Nephron progenitor cell (in vitro differentiated cells): ENCODE measurements at regions not wholly inside any gene's neighbourhood (a gene's known extent, or its start where the extent isn't known, plus 50 kb on each side); places are given as distances from the start of the nearest gene placed in this dataset.

Experiments
- DNase-seq: peaks from one replicate; pipeline ENCODE4 v3.0.0; 2021
- H3K27ac Mint-ChIP-seq: 2 replicates; pipeline ENCODE4 v1.8.0; 2021; ENCODE audit warnings: mild to moderate bottlenecking, moderate library complexity, mixed read lengths
- H3K27me3 Mint-ChIP-seq: 2 replicates; pipeline ENCODE4 v1.8.0; 2021; ENCODE audit warnings: mild to moderate bottlenecking, low read depth, mixed read lengths; ENCODE audit not compliant: poor library complexity
- H3K36me3 Mint-ChIP-seq: 2 replicates; pipeline ENCODE4 v1.8.0; 2021; ENCODE audit warnings: low read depth, mixed read lengths
- H3K4me1 Mint-ChIP-seq: 2 replicates; pipeline ENCODE4 v1.8.0; 2021; ENCODE audit warnings: mixed read lengths
- H3K4me3 Mint-ChIP-seq: 2 replicates; pipeline ENCODE4 v1.8.0; 2021; ENCODE audit warnings: mild to moderate bottlenecking, moderate library complexity, mixed read lengths
- H3K9me3 Mint-ChIP-seq: 2 replicates; pipeline ENCODE4 v1.8.0; 2021; ENCODE audit warnings: mild to moderate bottlenecking, moderate library complexity, mixed read lengths
- CTCF ChIP-seq: fragments of 200-600 bp; sonication (generic); IDR thresholded peaks from 2 replicates; pipeline ENCODE4 v1.5.0; 2021; ENCODE audit warnings: antibody characterized with exemption

GRCh38 chr18:46295416-46295815 lies 191.2 kb downstream of the HAUS1 start:
- peaks cover 22% of the 10 kb centered on the region for H3K27me3 Mint-ChIP-seq
- no peaks in the 10 kb centered on the region for H3K36me3 Mint-ChIP-seq
- TF ChIP-seq CTCF, result no peak
- no peak overlapping the region for H3K27ac Mint-ChIP-seq
- DNase-seq, result no peak
- no peak overlapping the region for H3K4me3 Mint-ChIP-seq
- H3K4me1 Mint-ChIP-seq, result peaks cover 40% of the 10 kb centered on the region
- H3K9me3 Mint-ChIP-seq, result no peaks in the 10 kb centered on the region

DNA sequence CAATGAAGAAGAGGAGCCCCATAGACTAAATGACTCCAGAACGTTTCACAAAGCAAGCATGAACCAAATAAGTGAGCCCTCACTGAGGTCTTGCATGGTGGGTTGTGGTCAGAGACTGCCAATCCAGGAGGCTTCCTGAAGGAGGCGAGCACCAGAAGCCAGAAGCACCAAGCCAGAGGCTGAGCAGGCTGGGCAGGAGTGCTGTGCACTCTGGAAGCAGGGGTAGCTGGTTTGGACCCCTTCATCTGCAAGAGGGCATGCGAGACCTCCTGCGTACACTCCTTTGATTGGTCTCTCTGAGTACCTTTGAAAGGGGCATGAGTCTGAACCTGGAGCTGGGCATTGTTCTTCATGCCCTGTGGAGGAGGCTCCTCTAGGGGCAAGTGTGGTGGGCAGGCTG lies 192.5 kb downstream of the HAUS1 start:
- Mint-ChIP-seq H3K36me3 (no peaks in the 10 kb centered on the region), H3K4me3 (no peak overlapping the region), H3K27me3 (peaks cover 28% of the 10 kb centered on the region), H3K9me3 (no peaks in the 10 kb centered on the region), H3K4me1 (peaks cover 40% of the 10 kb centered on the region), H3K27ac (peak overlapping the region; percentile 39)
- no peak for TF ChIP-seq CTCF
- no peak for DNase-seq

DNA sequence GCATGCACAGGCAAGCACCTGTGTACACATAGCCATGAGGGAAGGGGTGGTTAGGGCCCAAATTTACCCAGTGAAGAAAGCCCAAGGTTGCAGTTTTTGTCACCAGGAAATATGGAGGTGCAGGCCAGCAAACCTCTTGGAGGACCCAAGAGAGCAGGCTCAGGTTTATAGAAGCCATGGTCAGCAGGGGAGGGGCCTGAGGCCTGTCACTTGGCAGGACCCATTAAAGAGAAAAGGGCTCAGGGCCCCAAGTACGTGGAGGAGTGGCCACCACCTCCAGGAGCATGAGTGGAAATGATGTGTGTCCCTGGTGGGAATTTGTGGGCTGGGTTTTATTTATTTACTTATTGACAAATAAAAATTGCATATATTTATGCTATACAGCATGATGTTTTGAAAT lies 192.9 kb downstream of the HAUS1 start:
- Mint-ChIP-seq H3K4me1 (peaks cover 43% of the 10 kb centered on the region), H3K9me3 (no peaks in the 10 kb centered on the region), H3K27ac (peak overlapping the region; percentile 39)

DNA sequence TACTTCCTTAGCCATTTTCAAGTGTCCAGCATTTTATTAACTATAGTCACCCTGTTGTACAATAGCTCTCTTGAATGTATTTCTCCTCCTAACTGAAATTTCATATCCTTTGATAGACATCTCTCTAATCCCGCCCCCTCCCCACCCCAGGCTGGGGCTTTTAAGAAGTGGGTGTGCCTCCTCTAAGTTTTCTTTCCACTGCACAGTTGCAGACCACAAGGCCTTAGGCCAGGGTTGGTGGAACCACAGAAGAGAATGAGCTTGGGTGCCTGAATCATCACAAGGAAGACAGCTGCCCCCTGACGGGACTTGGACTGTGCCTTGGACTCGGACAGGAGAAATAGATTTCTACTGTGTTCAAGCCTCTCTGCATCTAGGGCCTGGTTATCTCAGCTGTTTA lies 193.4 kb downstream of the HAUS1 start:
- DNase-seq, result no peak
- Mint-ChIP-seq H3K27me3 (peaks cover 35% of the 10 kb centered on the region), H3K9me3 (no peaks in the 10 kb centered on the region), H3K36me3 (no peaks in the 10 kb centered on the region), H3K27ac (no peak overlapping the region), H3K4me1 (peaks cover 47% of the 10 kb centered on the region), H3K4me3 (no peak overlapping the region)
- TF ChIP-seq CTCF, result no peak

More for the DNA sequence above, 192.9 kb downstream of the HAUS1 start:
- TF ChIP-seq CTCF, result no peak
- no peaks in the 10 kb centered on the region for H3K36me3 Mint-ChIP-seq
- H3K27me3 Mint-ChIP-seq, result peaks cover 32% of the 10 kb centered on the region
- H3K4me3 Mint-ChIP-seq, result no peak overlapping the region
- DNase-seq, result no peak

DNA sequence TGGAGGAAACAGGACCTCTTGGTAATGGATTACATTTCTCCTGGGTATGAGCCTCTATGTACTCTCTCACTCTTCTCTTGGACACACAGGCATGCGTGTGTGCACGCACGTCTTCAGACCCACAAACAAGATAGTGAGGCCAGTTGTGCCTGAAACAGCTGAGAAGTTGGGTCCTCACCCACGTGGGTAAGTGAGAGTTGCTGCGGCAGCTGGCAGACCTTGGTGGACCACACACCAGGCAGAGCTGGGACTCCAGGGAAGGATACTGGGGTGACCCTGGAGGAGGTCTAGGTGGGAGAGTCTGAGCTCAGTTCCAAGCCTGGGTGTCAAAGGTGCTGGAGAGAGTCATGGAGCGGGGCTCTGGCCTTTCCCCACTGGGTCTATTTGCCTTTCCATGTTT lies 194.3 kb downstream of the HAUS1 start:
- Mint-ChIP-seq H3K4me1 (peaks cover 44% of the 10 kb centered on the region), H3K36me3 (no peaks in the 10 kb centered on the region), H3K9me3 (peaks cover 2% of the 10 kb centered on the region), H3K27me3 (peaks cover 34% of the 10 kb centered on the region), H3K27ac (no peak overlapping the region), H3K4me3 (no peak overlapping the region)
- TF ChIP-seq CTCF, result no peak
- DNase-seq, result no peak

- no peak for DNase-seq
- Mint-ChIP-seq H3K4me1 (peaks cover 36% of the 10 kb centered on the region), H3K36me3 (no peaks in the 10 kb centered on the region), H3K27ac (no peak overlapping the region), H3K4me3 (no peak overlapping the region), H3K9me3 (peaks cover 7% of the 10 kb centered on the region), H3K27me3 (peaks cover 29% of the 10 kb centered on the region)
- no peak for TF ChIP-seq CTCF
Measured at GRCh38 chr18:46299465-46300008, 195.4 kb downstream of the HAUS1 start.
